Natural killer cell (primary cell): ENCODE measurements at regions not wholly inside any gene's neighbourhood (a gene's known extent, or its start where the extent isn't known, plus 50 kb on each side); places are given as distances from the start of the nearest gene placed in this dataset.

ENCODE experiments used
- ATAC-seq, 3 donors: fragments of 150-1000 bp in 2 of 3; fragments of 200-7000 bp in 1 of 3; cut with Tn5 transposase; 1 replicate in 1 of 3; 2 replicates in 2 of 3; pipeline ENCODE4 v1.10.0; 2021; ENCODE audit warnings: mild to moderate bottlenecking in 2 of 3, moderate library complexity in 2 of 3
- DNase-seq, 2 donors: peaks; one replicate each; pipeline versions ENCODE4 v3.0.0 to v3.0.0-alpha.2; 2013 to 2021; ENCODE audit warnings: mixed read lengths in 1 of 2
- H3K27ac ChIP-seq: one replicate; pipeline ENCODE4 v1.5.1; 2013; ENCODE audit warnings: mild to moderate bottlenecking, low read length
- H3K27me3 ChIP-seq: one replicate; pipeline ENCODE4 v1.6.1; 2013; ENCODE audit warnings: low read length; ENCODE audit not compliant: control insufficient read depth, insufficient read depth
- H3K36me3 ChIP-seq: one replicate; pipeline ENCODE4 v1.6.1; 2013; ENCODE audit warnings: low read length; ENCODE audit not compliant: control insufficient read depth, insufficient read depth
- H3K4me1 ChIP-seq: one replicate; pipeline ENCODE4 v1.6.1; 2013; ENCODE audit warnings: low read length; ENCODE audit not compliant: control insufficient read depth, insufficient read depth
- H3K4me3 ChIP-seq: one replicate; pipeline ENCODE4 v1.5.1; 2013; ENCODE audit warnings: low read length
- H3K9me3 ChIP-seq: one replicate; pipeline ENCODE4 v1.6.1; 2013; ENCODE audit warnings: low read length; ENCODE audit not compliant: control insufficient read depth, insufficient read depth
- H3K27ac Mint-ChIP-seq, 2 donors: one replicate each; pipeline ENCODE4 v1.8.0; 2022; ENCODE audit warnings: mild to moderate bottlenecking in 2 of 2, mixed read lengths in 2 of 2, moderate library complexity in 1 of 2
- H3K27me3 Mint-ChIP-seq, 2 donors: one replicate each; pipeline ENCODE4 v1.8.0; 2022; ENCODE audit warnings: low read depth in 2 of 2, mixed read lengths in 2 of 2
- H3K36me3 Mint-ChIP-seq: one replicate; pipeline ENCODE4 v1.8.0; 2022; ENCODE audit warnings: mixed read lengths
- H3K4me1 Mint-ChIP-seq, 2 donors: one replicate each; pipeline ENCODE4 v1.8.0; 2022; ENCODE audit warnings: mixed read lengths in 2 of 2
- H3K4me3 Mint-ChIP-seq: one replicate; pipeline ENCODE4 v1.8.0; 2022; ENCODE audit warnings: mild to moderate bottlenecking, moderate library complexity, mixed read lengths
- H3K9me3 Mint-ChIP-seq, 2 donors: one replicate each; pipeline ENCODE4 v1.8.0; 2022; ENCODE audit warnings: mixed read lengths in 2 of 2
- CTCF ChIP-seq: fragments of 200-600 bp; IDR thresholded peaks from one replicate; pipeline ENCODE4 v1.8.0; 2022; ENCODE audit warnings: antibody characterized with exemption
- WGBS: methylation state at CpG from one replicate; pipeline ENCODE4 v1.1.7; 2013; ENCODE audit warnings: missing lambda C conversion rate; ENCODE audit not compliant: insufficient coverage; 5-methylcytosine and 5-hydroxymethylcytosine counted together
- intact Hi-C: fragments of 100-400 bp; cut with micrococcal nuclease; formaldehyde crosslinking; loops from one replicate; pipeline ENCODE4 v1.14.2; 2022

GRCh38 chr1:218778257-218779126 is 395.2 kb upstream of the LYPLAL1 start:
- no peak for DNase-seq
- Histone ChIP-seq H3K27me3 (no peaks in the 10 kb centered on the region), H3K4me3 (no peak overlapping the region), H3K9me3 (no peaks in the 10 kb centered on the region), H3K36me3 (no peaks in the 10 kb centered on the region), H3K27ac (no peak overlapping the region), H3K4me1 (no peaks in the 10 kb centered on the region)
- ATAC-seq: no peak
- Mint-ChIP-seq H3K36me3 (no peaks in the 10 kb centered on the region), H3K27me3 (no peaks in the 10 kb centered on the region), H3K9me3 (peaks cover 7 to 8% of the 10 kb centered on the region in 2 donors), H3K4me1 (no peaks in the 10 kb centered on the region), H3K4me3 (no peak overlapping the region), H3K27ac (no peak overlapping the region)
- TF ChIP-seq CTCF: no peak
- intact Hi-C loops: no loop called here
- WGBS: 78% methylated on average over 2 of the region's 4 CpGs

DNA sequence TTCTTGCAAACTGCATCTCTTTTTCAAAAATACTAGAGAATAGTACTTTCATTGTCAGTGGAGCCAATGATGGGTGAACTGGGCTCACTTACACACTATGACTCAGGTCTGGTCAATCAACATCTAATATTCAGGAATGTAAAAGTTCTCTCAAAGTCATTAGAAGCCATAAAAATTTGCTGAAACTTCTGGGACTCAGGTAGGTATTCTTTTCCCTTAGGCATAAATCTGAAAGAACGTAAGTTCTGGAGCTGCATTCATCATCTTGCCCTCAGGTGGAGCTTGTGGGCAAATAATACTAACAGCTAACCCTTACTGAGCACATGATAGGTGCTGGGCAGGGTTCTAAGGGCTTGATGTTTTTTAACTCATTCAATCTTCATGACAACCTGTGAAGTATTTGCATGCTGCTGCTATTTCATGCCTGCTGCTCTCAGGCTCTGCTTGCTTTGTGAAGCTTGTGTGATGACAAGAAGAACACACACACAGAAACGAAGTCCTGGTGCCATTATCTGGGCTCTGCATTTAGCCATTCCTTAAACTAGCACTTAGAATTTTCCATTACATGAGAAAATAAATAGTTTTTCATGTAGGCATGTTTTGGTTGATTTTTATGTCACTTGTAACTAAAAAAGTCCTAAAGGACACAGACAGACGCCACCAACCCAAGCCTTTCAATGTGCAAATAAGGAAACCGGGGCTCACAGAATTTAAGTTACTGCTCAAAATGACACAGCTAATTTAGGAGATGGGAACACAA is 394.2 kb upstream of the LYPLAL1 start:
- no peak for DNase-seq
- no peaks in the 10 kb centered on the region for H3K36me3 Mint-ChIP-seq
- ATAC-seq: no peak
- H3K36me3 ChIP-seq: no peaks in the 10 kb centered on the region
- no peaks in the 10 kb centered on the region for H3K9me3 ChIP-seq
- intact Hi-C loops: no loop called here
- 59% methylated on average over 4 of the region's 4 CpGs for WGBS
- TF ChIP-seq CTCF: no peak
- peaks cover 7 to 8% of the 10 kb centered on the region in 2 donors for H3K9me3 Mint-ChIP-seq
- H3K4me1 Mint-ChIP-seq: no peaks in the 10 kb centered on the region
- no peaks in the 10 kb centered on the region for H3K27me3 ChIP-seq
- no peaks in the 10 kb centered on the region for H3K27me3 Mint-ChIP-seq
- H3K4me1 ChIP-seq: no peaks in the 10 kb centered on the region
- H3K4me3 ChIP-seq: no peak overlapping the region
- no peak overlapping the region for H3K27ac ChIP-seq
- H3K27ac Mint-ChIP-seq: no peak overlapping the region
- no peak overlapping the region for H3K4me3 Mint-ChIP-seq

GRCh38 chr1:218783131-218783530 is 390.5 kb upstream of the LYPLAL1 start:
- ATAC-seq (no peak), DNase-seq (no peak)
- Histone ChIP-seq H3K27ac (no peak overlapping the region), H3K9me3 (no peaks in the 10 kb centered on the region), H3K4me3 (no peak overlapping the region), H3K27me3 (no peaks in the 10 kb centered on the region), H3K4me1 (no peaks in the 10 kb centered on the region), H3K36me3 (no peaks in the 10 kb centered on the region)
- no peak for TF ChIP-seq CTCF
- Mint-ChIP-seq H3K4me1 (no peaks in the 10 kb centered on the region), H3K36me3 (no peaks in the 10 kb centered on the region), H3K27ac (no peak overlapping the region), H3K27me3 (no peaks in the 10 kb centered on the region), H3K9me3 (peaks cover 3 to 8% of the 10 kb centered on the region in 2 donors), H3K4me3 (no peak overlapping the region)
- intact Hi-C loops: no loop called here
- 85% methylated on average over 3 of the region's 3 CpGs for WGBS
